Liver (tissue), 8 donors: ENCODE measurements at regions not wholly inside any gene's neighbourhood (a gene's known extent, or its start where the extent isn't known, plus 50 kb on each side); places are given as distances from the start of the nearest gene placed in this dataset.

Experiments used
- DNase-seq: peaks from one replicate; pipeline ENCODE4 v3.0.0-alpha.2; 2017; ENCODE audit warnings: low spot score
- H3K27ac ChIP-seq, 2 donors: one replicate each; pipeline ENCODE4 v1.7.0; 2013; ENCODE audit warnings: inconsistent platforms in 2 of 2, low read length in 2 of 2, control low read depth in 1 of 2, low read depth in 1 of 2, mild to moderate bottlenecking in 1 of 2
- H3K27me3 ChIP-seq, 4 donors: one replicate each; pipeline versions ENCODE4 v1.6.1 to v1.7.0; 2013; ENCODE audit warnings: low read length in 3 of 4, inconsistent platforms in 1 of 4, mild to moderate bottlenecking in 1 of 4, moderate library complexity in 1 of 4; ENCODE audit not compliant: control insufficient read depth in 4 of 4, insufficient read depth in 4 of 4
- H3K36me3 ChIP-seq, 4 donors: one replicate each; pipeline versions ENCODE4 v1.6.1 to v1.7.0; 2013; ENCODE audit warnings: low read length in 3 of 4, mild to moderate bottlenecking in 3 of 4, low read depth in 1 of 4, moderate library complexity in 1 of 4; ENCODE audit not compliant: control insufficient read depth in 4 of 4, insufficient read depth in 3 of 4
- H3K4me1 ChIP-seq, 4 donors: one replicate each; pipeline versions ENCODE4 v1.6.1 to v1.7.0; 2013; ENCODE audit warnings: low read length in 3 of 4, mild to moderate bottlenecking in 3 of 4, moderate library complexity in 1 of 4; ENCODE audit not compliant: control insufficient read depth in 4 of 4, insufficient read depth in 4 of 4
- H3K4me3 ChIP-seq, 3 donors: one replicate each; pipeline versions ENCODE4 v1.6.1 to v1.7.0; 2013; ENCODE audit warnings: low read length in 3 of 3, control low read depth in 1 of 3, low read depth in 1 of 3, mild to moderate bottlenecking in 1 of 3
- H3K9ac ChIP-seq, 2 donors: one replicate each; pipeline ENCODE4 v1.7.0; 2013; ENCODE audit warnings: low read length in 2 of 2, mild to moderate bottlenecking in 2 of 2, moderate library complexity in 2 of 2, control low read depth in 1 of 2, low read depth in 1 of 2
- H3K9me3 ChIP-seq, 4 donors: one replicate each; pipeline versions ENCODE4 v1.6.1 to v1.7.0; 2013; ENCODE audit warnings: low read length in 3 of 4; ENCODE audit not compliant: control insufficient read depth in 4 of 4
- ATF3 ChIP-seq: IDR thresholded peaks from 2 replicates; pipeline ENCODE4 v1.6.1; 2016; ENCODE audit warnings: antibody characterized with exemption
- CTCF ChIP-seq: fragments of 150-350 bp; IDR thresholded peaks from 2 replicates; pipeline ENCODE4 v1.5.1; 2017; ENCODE audit warnings: improper control_type of control experiment, low read depth, low read length; ENCODE audit not compliant: missing input control
- EGR1 ChIP-seq, 2 donors: IDR thresholded peaks; 2 replicates each; pipeline ENCODE4 v1.6.1; 2016 to 2018; ENCODE audit warnings: antibody characterized with exemption in 2 of 2, low read depth in 2 of 2
- FOXA1 ChIP-seq: IDR thresholded peaks from 2 replicates; pipeline ENCODE4 v1.6.1; 2016; ENCODE audit warnings: antibody characterized with exemption
- FOXA2 ChIP-seq: IDR thresholded peaks from 2 replicates; pipeline ENCODE4 v1.6.1; 2016; ENCODE audit warnings: antibody characterized with exemption
- GABPA ChIP-seq, 2 donors: IDR thresholded peaks in 1 of 2; conservative IDR thresholded peaks in 1 of 2; 2 replicates each; pipeline ENCODE4 v1.6.1; 2016; ENCODE audit warnings: antibody characterized with exemption in 2 of 2, mild to moderate bottlenecking in 1 of 2, moderate library complexity in 1 of 2
- HNF4A ChIP-seq, 2 donors: conservative IDR thresholded peaks; 2 replicates each; pipeline ENCODE4 v1.6.1; 2016; ENCODE audit warnings: antibody characterized with exemption in 2 of 2, mild to moderate bottlenecking in 2 of 2
- HNF4G ChIP-seq: IDR thresholded peaks from 2 replicates; pipeline ENCODE4 v1.6.1; 2016; ENCODE audit warnings: antibody characterized with exemption
- JUND ChIP-seq, 2 donors: IDR thresholded peaks; 2 replicates each; pipeline ENCODE4 v1.6.1; 2016; ENCODE audit warnings: antibody characterized with exemption in 2 of 2
- MAX ChIP-seq: IDR thresholded peaks from 2 replicates; pipeline ENCODE4 v1.6.1; 2016; ENCODE audit warnings: antibody characterized with exemption
- NR2F2 ChIP-seq: IDR thresholded peaks from 2 replicates; pipeline ENCODE4 v1.6.1; 2016; ENCODE audit warnings: antibody characterized with exemption
- RAD21 ChIP-seq, 2 donors: IDR thresholded peaks; 2 replicates each; pipeline ENCODE4 v1.6.1; 2016; ENCODE audit warnings: antibody characterized with exemption in 2 of 2, mild to moderate bottlenecking in 2 of 2
- REST ChIP-seq: IDR thresholded peaks from 2 replicates; pipeline ENCODE4 v1.6.1; 2016; ENCODE audit warnings: antibody characterized with exemption, mild to moderate bottlenecking
- RXRA ChIP-seq, 2 donors: IDR thresholded peaks; 2 replicates each; pipeline ENCODE4 v1.6.1; 2017 to 2018; ENCODE audit warnings: antibody characterized with exemption in 2 of 2, mild to moderate bottlenecking in 1 of 2
- SP1 ChIP-seq: IDR thresholded peaks from 2 replicates; pipeline ENCODE4 v1.6.1; 2018; ENCODE audit warnings: antibody characterized with exemption, mild to moderate bottlenecking
- TAF1 ChIP-seq: conservative IDR thresholded peaks from 2 replicates; pipeline ENCODE4 v1.6.1; 2016; ENCODE audit warnings: antibody characterized with exemption, mild to moderate bottlenecking
- YY1 ChIP-seq: IDR thresholded peaks from 2 replicates; pipeline ENCODE4 v1.6.1; 2016; ENCODE audit warnings: antibody characterized with exemption, mild to moderate bottlenecking
- ZBTB33 ChIP-seq: IDR thresholded peaks from 2 replicates; pipeline ENCODE4 v1.6.1; 2016; ENCODE audit warnings: antibody characterized with exemption
- WGBS: extraction: QIAGEN DNeasy Blood & Tissue Kit; methylation state at CpG from one replicate; pipeline ENCODE4 v1.1.7; 2013; 5-methylcytosine and 5-hydroxymethylcytosine counted together
- donor health status: healthy.
- donor health status: healthy.
- donor health status: healthy.
- donor health status: healthy.
- donor health status: healthy.

- Histone ChIP-seq H3K27ac (no peak overlapping the region), H3K4me1 (no peaks in the 10 kb centered on the region), H3K9me3 (no peaks in the 10 kb centered on the region), H3K27me3 (peaks cover 0 to 6% (median 0%) of the 10 kb centered on the region in 4 donors), H3K4me3 (no peak overlapping the region), H3K9ac (no peak overlapping the region), H3K36me3 (no peaks in the 10 kb centered on the region)
- DNase-seq: no peak
- TF ChIP-seq CTCF: peak; percentile 31
- TF ChIP-seq RAD21 (IDR thresholded peaks at IDR 0.05): peak; percentile 64 to 65
- no peak for TF ChIP-seq HNF4G
- TF ChIP-seq ATF3: no peak
- WGBS: 29% methylated on average over 10 of the region's 10 CpGs
Observed at GRCh38 chr4:41814565-41814964, 66.0 kb upstream of the PHOX2B start.

- no peak overlapping the region for H3K9ac ChIP-seq
- H3K4me1 ChIP-seq: no peaks in the 10 kb centered on the region
- no peak overlapping the region for H3K4me3 ChIP-seq
- no peaks in the 10 kb centered on the region for H3K9me3 ChIP-seq
- no peak for DNase-seq
- TF ChIP-seq HNF4G: no peak
- no peak overlapping the region for H3K27ac ChIP-seq
- no peaks in the 10 kb centered on the region for H3K36me3 ChIP-seq
- WGBS: 69% methylated on average over 3 of the region's 3 CpGs
- no peaks in the 10 kb centered on the region for H3K27me3 ChIP-seq
Observed at GRCh38 chr4:41806807-41807206, 58.3 kb upstream of the PHOX2B start.

GRCh38 chr4:41802590-41802989, 54.1 kb upstream of the PHOX2B start:
- no peak for TF ChIP-seq MAX
- no peak for TF ChIP-seq HNF4A (conservative IDR thresholded peaks at IDR 0.05)
- no peak for TF ChIP-seq YY1
- no peak for TF ChIP-seq RXRA (IDR thresholded peaks at IDR 0.05)
- TF ChIP-seq SP1: no peak
- no peak for TF ChIP-seq FOXA1
- no peak for TF ChIP-seq REST
- TF ChIP-seq RAD21 (IDR thresholded peaks at IDR 0.05): no peak
- no peak for TF ChIP-seq TAF1
- no peak for TF ChIP-seq GABPA (IDR thresholded peaks at IDR 0.05 in 1 of 2, conservative IDR thresholded peaks at IDR 0.05 in 1 of 2)
- no peak for TF ChIP-seq NR2F2
- TF ChIP-seq ZBTB33: no peak
- TF ChIP-seq FOXA2: no peak
- no peak for TF ChIP-seq ATF3
- no peak for TF ChIP-seq JUND (IDR thresholded peaks at IDR 0.05)
- TF ChIP-seq CTCF: no peak
- no peak for TF ChIP-seq HNF4G
- TF ChIP-seq EGR1 (IDR thresholded peaks at IDR 0.05; ENCODE audit: low read depth in 2 of 2): no peak
- H3K4me3 ChIP-seq: no peak overlapping the region
- DNase-seq: no peak
- no peaks in the 10 kb centered on the region for H3K4me1 ChIP-seq
- no peaks in the 10 kb centered on the region for H3K36me3 ChIP-seq
- H3K9me3 ChIP-seq: no peaks in the 10 kb centered on the region
- no peak overlapping the region for H3K27ac ChIP-seq
- peaks cover 0 to 5% (median 0%) of the 10 kb centered on the region in 4 donors for H3K27me3 ChIP-seq
- WGBS: 77% methylated on average over 3 of the region's 3 CpGs
- no peak overlapping the region for H3K9ac ChIP-seq
